ENCODE measurements at regions not wholly inside any gene's neighbourhood (a gene's known extent, or its start where the extent isn't known, plus 50 kb on each side); places are given as distances from the start of the nearest gene placed in this dataset.

GRCh38 chr11:88398791-88399570, 61.4 kb upstream of the CTSC start:
- no peak for TF ChIP-seq ZNF70 (CRISPR knock-in tag; IDR thresholded peaks at IDR 0.05)
- TF ChIP-seq TCF4 (CRISPR knock-in tag; IDR thresholded peaks at IDR 0.05; ENCODE audit: borderline replicate concordance), result no peak
- TF ChIP-seq TOX (CRISPR knock-in tag; IDR thresholded peaks at IDR 0.05; ENCODE audit: borderline replicate concordance), result no peak
- TF ChIP-seq OSR1 (CRISPR knock-in tag; IDR thresholded peaks at IDR 0.05), result no peak
- no peak for TF ChIP-seq PATZ1 (CRISPR knock-in tag; IDR thresholded peaks at IDR 0.05; ENCODE audit: borderline replicate concordance)
- TF ChIP-seq RARB (CRISPR knock-in tag; IDR thresholded peaks at IDR 0.05), result no peak
- no peak for TF ChIP-seq POU6F1 (CRISPR knock-in tag; IDR thresholded peaks at IDR 0.05; ENCODE audit: borderline replicate concordance, low read depth)
- TF ChIP-seq ARNTL (CRISPR knock-in tag; IDR thresholded peaks at IDR 0.05; ENCODE audit: borderline replicate concordance, low read depth), result no peak
- no peak for TF ChIP-seq PPARA (CRISPR knock-in tag; IDR thresholded peaks at IDR 0.05; ENCODE audit: borderline replicate concordance)
- TF ChIP-seq TSHZ2 (CRISPR knock-in tag; IDR thresholded peaks at IDR 0.05), result no peak
- no peak for TF ChIP-seq ZFP30 (CRISPR knock-in tag; IDR thresholded peaks at IDR 0.05)
- no peak for TF ChIP-seq ZNF8 (CRISPR knock-in tag; IDR thresholded peaks at IDR 0.05)

Measured in SK-N-SH treated with all-trans-retinoic acid at 6 μM for 48 hours (cell line).